Heart right ventricle (tissue), 16 donors: ENCODE measurements at regions not wholly inside any gene's neighbourhood (a gene's known extent, or its start where the extent isn't known, plus 50 kb on each side); places are given as distances from the start of the nearest gene placed in this dataset.

ENCODE experiments used
- ATAC-seq, 8 donors: fragments of 200-7000 bp; cut with Tn5 transposase; one replicate each; pipeline ENCODE4 v1.9.1; 2020; ENCODE audit warnings: mild to moderate bottlenecking in 8 of 8, moderate library complexity in 8 of 8, moderate number of reproducible peaks in 1 of 8
- DNase-seq, 2 donors: peaks; one replicate each; pipeline ENCODE4 v3.0.0-alpha.2; 2020
- H3K27ac ChIP-seq, 10 donors: fragments of 200-600 bp; sonication (generic) in 2 of 10; one replicate each; pipeline versions ENCODE4 v1.5.0 to v1.8.0; 2020 to 2022; ENCODE audit warnings: mild to moderate bottlenecking in 3 of 10
- H3K27me3 ChIP-seq, 7 donors: fragments of 200-600 bp; one replicate each; pipeline ENCODE4 v1.8.0; 2021 to 2022; ENCODE audit warnings: mild to moderate bottlenecking in 2 of 7
- H3K36me3 ChIP-seq, 9 donors: fragments of 200-600 bp; sonication (generic) in 1 of 9; one replicate each; pipeline versions ENCODE4 v1.5.0 to v1.8.0; 2020 to 2022; ENCODE audit warnings: mild to moderate bottlenecking in 2 of 9
- H3K4me1 ChIP-seq, 9 donors: fragments of 200-600 bp; sonication (generic) in 1 of 9; one replicate each; pipeline versions ENCODE4 v1.5.0 to v1.8.0; 2020 to 2022; ENCODE audit warnings: mild to moderate bottlenecking in 4 of 9
- H3K4me3 ChIP-seq, 10 donors: fragments of 200-600 bp; sonication (generic) in 2 of 10; one replicate each; pipeline versions ENCODE4 v1.5.0 to v1.8.0; 2020 to 2022; ENCODE audit warnings: mild to moderate bottlenecking in 7 of 10, moderate library complexity in 2 of 10
- H3K9me3 ChIP-seq, 11 donors: fragments of 200-600 bp in 10 of 11; sonication (generic) in 2 of 11; one replicate each; pipeline versions ENCODE4 v1.5.0 to v1.8.0; 2013 to 2022; ENCODE audit warnings: mild to moderate bottlenecking in 2 of 11, control low read depth in 1 of 11, moderate library complexity in 1 of 11
- WGBS, 2 donors: extraction: QIAGEN DNeasy Blood & Tissue Kit; methylation state at CpG; one replicate each; pipeline ENCODE4 v1.1.7; 2013; ENCODE audit warnings: inconsistent platforms in 1 of 2; 5-methylcytosine and 5-hydroxymethylcytosine counted together
- intact Hi-C, 10 donors: fragments of 100-400 bp; cut with DNase I; formaldehyde crosslinking; loops; one replicate each; pipeline versions ENCODE4 v1.11.1 to v1.14.2; 2022
- TF ChIP-seq, protein P1 (sequence below), 9 donors: fragments of 200-600 bp; sonication (generic) in 2 of 9; IDR thresholded peaks; one replicate each; pipeline versions ENCODE4 v1.5.0 to v1.8.0; 2021 to 2022; ENCODE audit warnings: antibody characterized with exemption in 9 of 9, mild to moderate bottlenecking in 5 of 9, moderate library complexity in 1 of 9
- donor health status: Arrhythmogenic right ventricular cardiomyopathy.
- donor health status: ischemic (EF 13 %, LVEDD 7.1; RV severe dilation, severe dysfunction).
- donor health status: healthy with polysubstance abuse.
- donor health status: DM: no; HTN: yes; CAD: no.
- donor health status: DM: no; HTN: no; CAD: no.
- donor health status: ischemic (EF 25% LVEDD 6.9; RV normal size, moderate dysfunction).
- donor health status: ischemic (EF 25% LVEDD 5.7; RV mildly dilated, moderate dysfunction).
- donor health status: healthy.
- donor health status: DM: yes; HTN: yes; CAD: no.
- donor health status: Ischemic cardiomyopathy.
- donor health status: ischemic (EF 35%, LVEDD 5.7; RV mildly dilated, moderate dysfunction).
- donor health status: nonischemic (EF 11% LVEDD 7.7; RV severe dilation, severe dysfunction).
- donor health status: DM: yes; HTN: yes; CAD: no.
- donor health status: PGD.
- donor health status: ischemic (EF 29% LVEDD 5.4; RV normal size, mild dysfunction).
- donor health status: nonischemic (EF 23%, LVEDD 6.1; RV moderate dilation, normal function).

DNA sequence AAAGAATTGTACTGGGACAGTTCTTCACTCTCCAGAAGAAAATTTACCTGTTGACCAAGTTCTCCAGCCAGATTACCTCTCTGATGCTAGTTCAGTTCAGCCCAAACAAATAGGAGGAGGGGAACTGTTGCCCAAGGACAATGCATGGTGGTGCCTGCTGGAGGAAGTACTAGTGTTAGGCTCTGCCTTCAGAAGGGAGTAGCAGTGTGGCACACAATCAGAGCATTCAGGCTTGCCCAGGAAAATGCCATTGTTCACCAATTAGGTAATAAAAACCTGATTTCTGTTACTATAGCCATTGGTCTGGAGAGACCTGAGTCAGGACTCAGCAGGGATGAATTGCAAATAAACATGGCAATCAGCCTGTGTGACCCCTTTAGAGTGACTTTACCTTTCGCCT lies 720.8 kb upstream of the ZNF608 start:
- Histone ChIP-seq H3K27ac (no peak overlapping the region), H3K9me3 (no peaks in the 10 kb centered on the region), H3K4me1 (no peaks in the 10 kb centered on the region), H3K36me3 (no peaks in the 10 kb centered on the region), H3K27me3 (no peaks in the 10 kb centered on the region), H3K4me3 (no peak overlapping the region)
- TF ChIP-seq, protein P1, sequence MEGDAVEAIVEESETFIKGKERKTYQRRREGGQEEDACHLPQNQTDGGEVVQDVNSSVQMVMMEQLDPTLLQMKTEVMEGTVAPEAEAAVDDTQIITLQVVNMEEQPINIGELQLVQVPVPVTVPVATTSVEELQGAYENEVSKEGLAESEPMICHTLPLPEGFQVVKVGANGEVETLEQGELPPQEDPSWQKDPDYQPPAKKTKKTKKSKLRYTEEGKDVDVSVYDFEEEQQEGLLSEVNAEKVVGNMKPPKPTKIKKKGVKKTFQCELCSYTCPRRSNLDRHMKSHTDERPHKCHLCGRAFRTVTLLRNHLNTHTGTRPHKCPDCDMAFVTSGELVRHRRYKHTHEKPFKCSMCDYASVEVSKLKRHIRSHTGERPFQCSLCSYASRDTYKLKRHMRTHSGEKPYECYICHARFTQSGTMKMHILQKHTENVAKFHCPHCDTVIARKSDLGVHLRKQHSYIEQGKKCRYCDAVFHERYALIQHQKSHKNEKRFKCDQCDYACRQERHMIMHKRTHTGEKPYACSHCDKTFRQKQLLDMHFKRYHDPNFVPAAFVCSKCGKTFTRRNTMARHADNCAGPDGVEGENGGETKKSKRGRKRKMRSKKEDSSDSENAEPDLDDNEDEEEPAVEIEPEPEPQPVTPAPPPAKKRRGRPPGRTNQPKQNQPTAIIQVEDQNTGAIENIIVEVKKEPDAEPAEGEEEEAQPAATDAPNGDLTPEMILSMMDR (IDR thresholded peaks at IDR 0.05) = no peak
- no peak for DNase-seq
- intact Hi-C loops = no loop called here
- WGBS, 2 donors = 96 to 100% methylated on average over 1 of the region's 1 CpG
- no peak for ATAC-seq

DNA sequence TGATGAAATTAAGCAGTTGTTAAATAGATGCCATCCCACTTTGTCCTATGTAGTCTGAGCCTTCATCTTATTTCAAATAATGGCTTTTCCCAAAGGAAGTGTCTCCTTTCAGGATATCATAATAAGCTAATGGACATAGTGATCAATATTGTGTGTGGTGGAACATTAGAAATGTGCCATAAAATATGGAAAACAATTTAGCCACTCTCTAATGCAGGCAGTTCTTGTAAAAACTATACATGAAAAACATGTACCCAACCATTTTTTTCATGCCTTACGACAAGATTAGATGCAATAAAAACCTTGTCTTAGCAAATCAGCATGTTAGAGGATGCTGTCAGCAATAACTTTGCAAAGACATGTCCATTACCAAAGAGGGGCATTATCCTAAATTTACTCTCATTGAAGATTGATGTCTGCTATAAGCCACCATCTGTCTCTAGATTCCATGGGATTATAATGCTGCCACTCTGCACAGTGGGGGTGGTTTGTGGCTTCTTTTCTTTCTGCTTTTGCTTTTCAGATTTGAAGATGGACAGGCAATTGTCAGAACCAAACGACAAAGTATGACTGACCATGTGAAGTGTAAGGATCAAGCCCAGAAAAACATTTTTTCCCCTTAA lies 724.0 kb upstream of the ZNF608 start:
- TF ChIP-seq, protein P1 (IDR thresholded peaks at IDR 0.05) = no peak
- no peak for DNase-seq
- Histone ChIP-seq H3K36me3 (no peaks in the 10 kb centered on the region), H3K4me1 (no peaks in the 10 kb centered on the region), H3K27ac (no peak overlapping the region), H3K4me3 (no peak overlapping the region), H3K9me3 (no peaks in the 10 kb centered on the region), H3K27me3 (no peaks in the 10 kb centered on the region)
- ATAC-seq = no peak
- intact Hi-C loops = no loop called here
- WGBS, 2 donors = 83 to 93% methylated on average over 2 of the region's 2 CpGs

DNA sequence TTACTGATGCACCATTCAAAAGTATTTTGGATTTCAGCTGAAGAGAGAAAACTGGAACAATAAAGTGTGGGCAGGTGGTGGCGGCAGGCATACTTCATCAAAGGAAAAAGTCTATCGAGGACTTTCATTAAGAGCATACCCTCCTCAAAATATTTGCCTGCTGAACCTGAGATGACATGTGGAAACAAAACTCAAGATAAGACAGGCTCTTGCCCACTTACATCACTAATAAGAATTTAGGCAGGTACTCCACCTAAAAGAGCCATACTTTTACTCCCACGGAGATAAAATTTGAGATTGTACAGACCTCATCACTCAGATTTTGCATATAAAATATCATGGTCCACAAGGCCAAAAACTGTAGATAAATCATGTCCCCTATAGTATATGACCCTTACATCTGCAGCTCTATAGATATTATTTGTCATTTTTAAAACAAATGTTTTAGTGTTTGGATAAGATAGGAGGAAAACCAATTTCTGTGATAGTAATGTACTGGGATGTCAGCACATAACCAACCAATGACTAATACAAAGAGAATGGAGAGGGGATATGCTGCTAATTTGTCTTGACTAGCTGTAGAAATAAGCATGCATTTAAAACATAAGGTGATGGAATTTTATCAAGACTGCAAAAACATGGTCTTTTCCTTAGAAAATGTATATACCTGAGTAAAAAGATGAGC lies 730.6 kb upstream of the ZNF608 start:
- no peak for ATAC-seq
- H3K4me1 ChIP-seq = no peaks in the 10 kb centered on the region
- H3K27me3 ChIP-seq = no peaks in the 10 kb centered on the region
- intact Hi-C loops = no loop called here
- TF ChIP-seq, protein P1 (IDR thresholded peaks at IDR 0.05) = no peak
- no peak overlapping the region for H3K27ac ChIP-seq
- DNase-seq = no peak
- 71 to 76% methylated on average over 3 of the region's 3 CpGs for WGBS, 2 donors
- H3K9me3 ChIP-seq = no peaks in the 10 kb centered on the region
- H3K4me3 ChIP-seq = no peak overlapping the region
- H3K36me3 ChIP-seq = no peaks in the 10 kb centered on the region

DNA sequence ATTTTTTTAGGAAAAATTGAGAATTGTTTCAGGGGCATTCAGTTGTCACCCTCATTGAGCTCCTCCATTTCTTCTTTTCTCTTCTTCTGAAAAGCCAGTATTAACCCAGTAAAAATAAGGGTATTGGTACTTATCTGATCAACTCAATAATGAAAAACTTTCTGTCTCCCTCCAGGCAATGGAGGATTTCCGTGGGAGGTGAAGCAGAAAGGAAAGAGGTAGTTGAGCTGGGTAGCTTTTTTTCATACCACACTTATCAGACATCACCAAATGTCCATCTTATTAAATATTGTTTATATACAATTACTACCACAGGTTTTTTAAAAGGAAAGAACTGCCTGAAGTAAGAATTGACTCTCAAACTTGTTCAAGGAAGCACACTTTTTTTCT lies 731.1 kb upstream of the ZNF608 start:
- intact Hi-C loops = no loop called here
- Histone ChIP-seq H3K27ac (no peak overlapping the region), H3K4me1 (no peaks in the 10 kb centered on the region), H3K9me3 (no peaks in the 10 kb centered on the region), H3K36me3 (no peaks in the 10 kb centered on the region), H3K4me3 (no peak overlapping the region), H3K27me3 (no peaks in the 10 kb centered on the region)
- 78 to 96% methylated on average over 1 of the region's 1 CpG for WGBS, 2 donors
- TF ChIP-seq, protein P1 (IDR thresholded peaks at IDR 0.05) = no peak
- DNase-seq (no peak), ATAC-seq (no peak)
